ENCODE measurements at regions not wholly inside any gene's neighbourhood (a gene's known extent, or its start where the extent isn't known, plus 50 kb on each side); places are given as distances from the start of the nearest gene placed in this dataset.

GRCh38 chr14:95370076-95370475 lies 50.4 kb upstream of the CLMN start (continued):
- TF ChIP-seq EGR1 (IDR thresholded peaks at IDR 0.05; ENCODE audit: low read depth) (no peak), POLR2A (IDR thresholded peaks at IDR 0.05; ENCODE audit: borderline replicate concordance, extremely low read depth, insufficient read depth, insufficient read length) (no peak), YY1 (IDR thresholded peaks at IDR 0.05; ENCODE audit: extremely low read depth, insufficient replicate concordance, low read depth, low read length) (no peak), SIN3A (IDR thresholded peaks at IDR 0.05; ENCODE audit: low read depth) (no peak), ELF1 (IDR thresholded peaks at IDR 0.05; ENCODE audit: borderline replicate concordance, low read depth) (no peak)
- TF ChIP-seq, protein P1, sequence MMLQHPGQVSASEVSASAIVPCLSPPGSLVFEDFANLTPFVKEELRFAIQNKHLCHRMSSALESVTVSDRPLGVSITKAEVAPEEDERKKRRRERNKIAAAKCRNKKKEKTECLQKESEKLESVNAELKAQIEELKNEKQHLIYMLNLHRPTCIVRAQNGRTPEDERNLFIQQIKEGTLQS (IDR thresholded peaks at IDR 0.05), result no peak

Data from HCT116 (cell line).